GM12878 (cell line): ENCODE measurements at regions not wholly inside any gene's neighbourhood (a gene's known extent, or its start where the extent isn't known, plus 50 kb on each side); places are given as distances from the start of the nearest gene placed in this dataset.

ENCODE experiments used
- ATAC-seq: fragments of 200-7000 bp; cut with Tn5 transposase; 3 replicates; pipeline ENCODE4 v1.9.1; 2020; ENCODE audit warnings: mild to moderate bottlenecking, moderate library complexity
- BruUV-seq: library from RNA; stranded (reverse); fragments of 400-500 nt; replicated peaks from 2 replicates; lab custom pipeline; 2021; lab: Mats Ljungman, UMichigan
- CTCF ChIA-PET: fragments of 300-600 bp; sonication (Branson Sonifier 250); formaldehyde crosslinking; extraction: SDS; loops from one replicate; lab custom pipeline; 2021; ENCODE audit warnings: inconsistent platforms; lab: Yijun Ruan, JAX
- POLR2A ChIA-PET: fragments of 350-600 bp; formaldehyde crosslinking; extraction: SDS; loops from one replicate; lab custom pipeline; 2021; ENCODE audit warnings: inconsistent platforms; lab: Charles Lee
- RAD21 ChIA-PET: fragments of 300-600 bp; sonication (Branson Sonifier 250); formaldehyde crosslinking; loops from one replicate; lab custom pipeline; 2023; ENCODE audit warnings: antibody characterized with exemption; ENCODE audit not compliant: unreplicated experiment; lab: Charles Lee
- SMC1A ChIA-PET: fragments of 300-600 bp; sonication (Branson Sonifier 250); formaldehyde crosslinking; loops from one replicate; lab custom pipeline; 2023; ENCODE audit not compliant: unreplicated experiment, uncharacterized antibody; lab: Charles Lee
- DNase-seq: peaks from one replicate; pipeline ENCODE4 v3.0.0-alpha.2; 2011; ENCODE audit warnings: low read depth, low spot score
- FAIRE-seq: peaks from 3 replicates; lab custom pipeline; 2011; peaks lifted over from hg19 to GRCh38; lab: Jason Lieb, UNC
- H2AFZ ChIP-seq: 2 replicates; pipeline ENCODE4 v1.6.0; 2011; ENCODE audit warnings: low read depth, low read length, control low read depth; ENCODE audit not compliant: control insufficient read depth
- H3K27ac ChIP-seq: 2 replicates; pipeline ENCODE4 v1.5.1; 2011; ENCODE audit warnings: control low read depth; ENCODE audit not compliant: control insufficient read depth, insufficient read depth
- H3K27me3 ChIP-seq, 2 experiments: replicated peaks in 1 of 2; 2 replicates each; pipeline versions ENCODE4 v1.6.0 to v1.6.1; 2011; ENCODE audit warnings: low read length in 1 of 2; ENCODE audit not compliant: control insufficient read depth in 2 of 2, insufficient read depth in 2 of 2
- H3K36me3 ChIP-seq, 2 experiments: 2 replicates each; pipeline ENCODE4 v1.5.1; 2011; ENCODE audit warnings: low read length in 1 of 2; ENCODE audit not compliant: control insufficient read depth in 2 of 2, insufficient read depth in 2 of 2
- H3K4me1 ChIP-seq: 2 replicates; pipeline ENCODE4 v1.6.1; 2011; ENCODE audit warnings: mild to moderate bottlenecking, low read length, moderate library complexity, mixed read lengths; ENCODE audit not compliant: control insufficient read depth, insufficient read depth
- H3K4me2 ChIP-seq: 2 replicates; pipeline ENCODE4 v1.6.0; 2011; ENCODE audit warnings: control low read depth; ENCODE audit not compliant: control insufficient read depth, insufficient read depth
- H3K4me3 ChIP-seq: fragments of 200-600 bp; sonication (generic); 2 replicates; pipeline ENCODE4 v1.5.1; 2016
- H3K79me2 ChIP-seq: 2 replicates; pipeline ENCODE4 v1.6.0; 2011; ENCODE audit warnings: low read length; ENCODE audit not compliant: control insufficient read depth, insufficient read depth
- H3K9ac ChIP-seq: 2 replicates; pipeline ENCODE4 v1.8.0; 2011; ENCODE audit warnings: low read length, control low read depth, mixed read lengths; ENCODE audit not compliant: control insufficient read depth, insufficient read depth
- H3K9me3 ChIP-seq: replicated peaks from 3 replicates; pipeline ENCODE4 v1.5.1; 2011; ENCODE audit warnings: mild to moderate bottlenecking, low read length; ENCODE audit not compliant: control insufficient read depth, insufficient read depth
- H4K20me1 ChIP-seq: 2 replicates; pipeline ENCODE4 v1.6.0; 2011; ENCODE audit not compliant: control insufficient read depth, insufficient read depth
- BCL11A ChIP-seq: IDR thresholded peaks from 2 replicates; pipeline ENCODE4 v1.6.1; 2011; ENCODE audit warnings: low read depth, low read length
- BCLAF1 ChIP-seq: fragments of 450-650 bp; IDR thresholded peaks from 2 replicates; pipeline ENCODE4 v1.6.1; 2017; ENCODE audit warnings: antibody characterized with exemption, mild to moderate bottlenecking, moderate library complexity
- CEBPB ChIP-seq, 2 experiments: fragments of 150-350 bp in 1 of 2; IDR thresholded peaks; 2 replicates each; pipeline ENCODE4 v1.6.1; 2012 to 2014; ENCODE audit warnings: low read depth in 2 of 2, low read length in 2 of 2, borderline replicate concordance in 1 of 2, inconsistent platforms in 1 of 2
- EED ChIP-seq: sonication (generic); IDR thresholded peaks from 2 replicates; pipeline ENCODE4 v1.6.1; 2016; ENCODE audit warnings: antibody characterized with exemption, low read depth
- ETV6 ChIP-seq, 2 experiments: fragments of 450-650 bp in 1 of 2; IDR thresholded peaks in 1 of 2; conservative IDR thresholded peaks in 1 of 2; 2 replicates each; pipeline ENCODE4 v1.6.1; 2014; ENCODE audit warnings: antibody characterized with exemption in 1 of 2, borderline replicate concordance in 1 of 2, low read depth in 1 of 2, mild to moderate bottlenecking in 1 of 2, moderate library complexity in 1 of 2
- FOS ChIP-seq: IDR thresholded peaks from 3 replicates; pipeline ENCODE4 v1.6.1; 2011; ENCODE audit warnings: borderline replicate concordance; ENCODE audit not compliant: insufficient read length; ENCODE audit errors: extremely low read depth
- MEF2A ChIP-seq: IDR thresholded peaks from 2 replicates; pipeline ENCODE4 v1.6.1; 2011; ENCODE audit warnings: low read depth, mild to moderate bottlenecking, low read length, moderate library complexity; ENCODE audit not compliant: insufficient read depth
- NKRF ChIP-seq: fragments of 450-650 bp; conservative IDR thresholded peaks from 2 replicates; pipeline ENCODE4 v1.6.1; 2017; ENCODE audit warnings: mild to moderate bottlenecking, moderate library complexity
- RAD21 ChIP-seq: IDR thresholded peaks from 2 replicates; pipeline ENCODE4 v1.6.1; 2011; ENCODE audit warnings: mild to moderate bottlenecking, low read depth, low read length, moderate library complexity; ENCODE audit not compliant: insufficient read depth
- SMC3 ChIP-seq: IDR thresholded peaks from 2 replicates; pipeline ENCODE4 v1.6.1; 2011; ENCODE audit warnings: low read length, improper control_type of control experiment, borderline replicate concordance
- SREBF1 ChIP-seq: IDR thresholded peaks from 2 replicates; pipeline ENCODE4 v1.6.1; 2012; ENCODE audit warnings: mild to moderate bottlenecking, low read length
- SREBF2 ChIP-seq: IDR thresholded peaks from 2 replicates; pipeline ENCODE4 v1.6.1; 2012; ENCODE audit warnings: mild to moderate bottlenecking, low read length
- ZBTB33 ChIP-seq: fragments of 450-650 bp; IDR thresholded peaks from 2 replicates; pipeline ENCODE4 v1.6.1; 2017; ENCODE audit warnings: mild to moderate bottlenecking
- WGBS: methylation state at CpG from one replicate; pipeline ENCODE4 v1.1.6; 2016; ENCODE audit warnings: low lambda C conversion rate; ENCODE audit not compliant: insufficient replicate concordance, insufficient coverage; ENCODE audit errors: missing lambda C conversion rate; 5-methylcytosine and 5-hydroxymethylcytosine counted together
- in situ Hi-C: fragments of 300-500 bp; cut with MboI; formaldehyde crosslinking; loops from 9 replicates; pipeline ENCODE4 v1.14.3; 2018; ENCODE audit warnings: mixed read lengths
- intact Hi-C: fragments of 100-400 bp; cut with micrococcal nuclease; formaldehyde crosslinking; loops from one replicate; pipeline ENCODE4 v1.14.2; 2022; ENCODE audit not compliant: unreplicated experiment

- no peak overlapping the region for H3K27ac ChIP-seq
- DNase-seq, result no peak
- CTCF ChIA-PET, result no interaction called here
- H3K9me3 ChIP-seq, result no peaks in the 10 kb centered on the region; the same call in 2 of the 3 replicates
- intact Hi-C loops, result no loop called here
- H3K4me3 ChIP-seq, result no peak overlapping the region
- H3K9ac ChIP-seq, result no peak overlapping the region
- H3K4me2 ChIP-seq, result no peak overlapping the region
- no peaks in the 10 kb centered on the region for H3K79me2 ChIP-seq
- H3K4me1 ChIP-seq, result no peaks in the 10 kb centered on the region
- POLR2A ChIA-PET, result no interaction called here
- ATAC-seq, result no peak
- no peaks in the 10 kb centered on the region for H3K36me3 ChIP-seq
- RAD21 ChIA-PET, result no interaction called here
- no peaks in the 10 kb centered on the region for H4K20me1 ChIP-seq
- no peak overlapping the region for H2AFZ ChIP-seq
- in situ Hi-C loops, result no loop called here
- no peak for FAIRE-seq
- no TSS peak for BruUV-seq
- 22% methylated on average over 7 of the region's 7 CpGs for WGBS
- H3K27me3 ChIP-seq, result no peaks in the 10 kb centered on the region
- SMC1A ChIA-PET, result no interaction called here
- no peak for TF ChIP-seq ZBTB33
- TF ChIP-seq NKRF, result no peak
- TF ChIP-seq CEBPB (IDR thresholded peaks at IDR 0.05; ENCODE audit: borderline replicate concordance in 1 of 2, low read depth in 2 of 2, low read length in 2 of 2), result no peak
- no peak for TF ChIP-seq MEF2A
- no peak for TF ChIP-seq SMC3
- no peak for TF ChIP-seq RAD21
- no peak for TF ChIP-seq SREBF1
- TF ChIP-seq ETV6 (conservative IDR thresholded peaks at IDR 0.05 in 1 of 2, IDR thresholded peaks at IDR 0.05 in 1 of 2; ENCODE audit: borderline replicate concordance in 1 of 2, low read depth in 1 of 2), result no peak
- no peak for TF ChIP-seq FOS
- TF ChIP-seq BCL11A, result no peak
- TF ChIP-seq SREBF2, result no peak
- TF ChIP-seq BCLAF1, result no peak
- no peak for TF ChIP-seq EED
These were observed 528.8 kb downstream of the IRX1 start for GRCh38 chr5:4124221-4124970.
